ENCODE measurements at regions not wholly inside any gene's neighbourhood (a gene's known extent, or its start where the extent isn't known, plus 50 kb on each side); places are given as distances from the start of the nearest gene placed in this dataset.

DNA sequence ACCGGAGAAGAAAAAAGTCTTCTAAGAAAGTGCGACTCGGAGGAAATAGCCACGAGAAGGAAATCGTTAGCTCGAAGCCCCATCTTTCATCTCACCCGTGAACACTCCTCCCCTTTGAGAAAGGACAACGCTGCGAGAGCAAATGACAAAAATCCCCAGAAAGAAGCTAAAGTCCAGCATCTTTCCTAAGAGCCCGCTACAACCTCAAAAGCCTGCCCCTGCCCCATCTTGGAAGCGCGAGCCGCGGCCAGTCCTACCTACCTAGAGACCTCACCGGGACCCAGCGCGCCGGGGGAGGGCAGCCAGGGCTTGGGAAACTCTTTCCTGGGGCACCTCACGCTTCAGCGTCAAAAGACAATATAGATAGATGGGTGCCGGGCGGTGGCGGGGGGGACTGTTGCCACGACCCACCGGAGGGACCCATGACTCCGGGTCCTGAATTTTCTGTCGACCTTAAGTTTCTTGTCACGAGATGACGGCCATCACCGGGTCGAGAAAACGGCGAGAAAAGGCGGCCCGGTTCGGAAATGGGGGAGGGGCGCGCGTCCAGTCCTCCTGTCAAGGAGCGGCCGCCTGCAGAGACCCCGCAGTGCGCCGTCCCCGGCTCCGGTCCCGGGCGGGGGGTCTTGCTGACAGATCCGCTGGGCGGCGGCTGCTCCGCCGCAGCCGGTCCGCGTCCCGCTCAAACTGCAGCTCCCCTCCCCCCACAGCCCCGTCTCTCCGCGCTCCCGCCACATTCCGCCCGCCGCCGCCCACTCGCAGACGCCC, 65.9 kb downstream of the KCNRG start:
- Histone ChIP-seq H3K9me3 (ENCODE audit: control insufficient read depth, low read depth, low read length) (no peaks in the 10 kb centered on the region), H2BK120ac (ENCODE audit: low read depth, low read length, poor library complexity, severe bottlenecking) (no peak overlapping the region), H3K23ac (ENCODE audit: insufficient read length, low read depth, low read length) (no peak overlapping the region), H4K91ac (ENCODE audit: insufficient read length, low read depth, low read length) (no peak overlapping the region), H3K18ac (ENCODE audit: insufficient read length, low read depth, low read length) (peak overlapping the region; percentile 72), H3K4me1 (ENCODE audit: insufficient read depth, low read length) (no peaks in the 10 kb centered on the region), H4K5ac (ENCODE audit: insufficient read length, low read depth, low read length) (no peak overlapping the region), H3K27me3 (ENCODE audit: insufficient read depth, low read length) (no peaks in the 10 kb centered on the region), H3K79me1 (ENCODE audit: insufficient read depth, low read depth, low read length, poor library complexity, severe bottlenecking) (no peaks in the 10 kb centered on the region), H2BK20ac (ENCODE audit: low read depth, low read length, poor library complexity, severe bottlenecking) (no peak overlapping the region), H3T11ph (ENCODE audit: low read length) (no peak overlapping the region), H3K79me2 (ENCODE audit: insufficient read depth, low read length) (peaks cover 4% of the 10 kb centered on the region; the same call in 1 of the 2 replicates), H4K20me1 (ENCODE audit: control insufficient read depth, insufficient read depth, insufficient read length) (no peaks in the 10 kb centered on the region), H3K56ac (ENCODE audit: insufficient read length, low read depth, low read length) (no peak overlapping the region), H3K4ac (ENCODE audit: low read depth, low read length) (no peak overlapping the region), H3K4me2 (ENCODE audit: insufficient read depth, insufficient read length, low read length) (peak overlapping the region; percentile 84), H2AK5ac (ENCODE audit: insufficient read length, low read length) (no peak overlapping the region), H3K23me2 (ENCODE audit: insufficient read length, low read depth, low read length, poor library complexity, severe bottlenecking) (peaks cover 17% of the 10 kb centered on the region), H4K8ac (replicated peaks; ENCODE audit: insufficient read length, low read depth, low read length) (no peak overlapping the region), H2BK15ac (ENCODE audit: low read depth, low read length) (no peak overlapping the region), H2BK12ac (ENCODE audit: insufficient read length, low read depth, low read length) (no peak overlapping the region), H3K27ac (ENCODE audit: insufficient read length, low read depth, low read length) (peak overlapping the region; percentile 15), H3K14ac (ENCODE audit: insufficient read depth, low read length) (peak overlapping the region; percentile 42; the same call in 1 of the 2 replicates), H2AFZ (ENCODE audit: low read length) (no peak overlapping the region), H2BK5ac (ENCODE audit: insufficient read length, low read length) (no peak overlapping the region), H3K9ac (ENCODE audit: extremely low read depth, insufficient read length, low read length) (peak overlapping the region; percentile 71)
- Mint-ChIP-seq H3K4me3 (peak overlapping the region; percentile 98 to 99), H3K36me3 (ENCODE audit: insufficient read depth in 1 of 3, low read depth in 3 of 3) (no peaks in the 10 kb centered on the region; a peak in 1 of 7 replicates), H3K9me3 (no peaks in the 10 kb centered on the region; a peak in 1 of 5 replicates), H3K27me3 (ENCODE audit: low read depth) (peaks cover 5% of the 10 kb centered on the region; the same call in 1 of the 2 replicates), H3K4me1 (peaks cover 24 to 32% of the 10 kb centered on the region in 2 experiments), H3K27ac (peak overlapping the region; percentile 98 to 100 (median 99); a peak in 6 of 7 replicates)
- no CpG with 5 or more reads among the region's 67 CpGs for WGBS (ENCODE audit: extremely low coverage, insufficient read length, low lambda C conversion rate)
- TF ChIP-seq, protein P1, sequence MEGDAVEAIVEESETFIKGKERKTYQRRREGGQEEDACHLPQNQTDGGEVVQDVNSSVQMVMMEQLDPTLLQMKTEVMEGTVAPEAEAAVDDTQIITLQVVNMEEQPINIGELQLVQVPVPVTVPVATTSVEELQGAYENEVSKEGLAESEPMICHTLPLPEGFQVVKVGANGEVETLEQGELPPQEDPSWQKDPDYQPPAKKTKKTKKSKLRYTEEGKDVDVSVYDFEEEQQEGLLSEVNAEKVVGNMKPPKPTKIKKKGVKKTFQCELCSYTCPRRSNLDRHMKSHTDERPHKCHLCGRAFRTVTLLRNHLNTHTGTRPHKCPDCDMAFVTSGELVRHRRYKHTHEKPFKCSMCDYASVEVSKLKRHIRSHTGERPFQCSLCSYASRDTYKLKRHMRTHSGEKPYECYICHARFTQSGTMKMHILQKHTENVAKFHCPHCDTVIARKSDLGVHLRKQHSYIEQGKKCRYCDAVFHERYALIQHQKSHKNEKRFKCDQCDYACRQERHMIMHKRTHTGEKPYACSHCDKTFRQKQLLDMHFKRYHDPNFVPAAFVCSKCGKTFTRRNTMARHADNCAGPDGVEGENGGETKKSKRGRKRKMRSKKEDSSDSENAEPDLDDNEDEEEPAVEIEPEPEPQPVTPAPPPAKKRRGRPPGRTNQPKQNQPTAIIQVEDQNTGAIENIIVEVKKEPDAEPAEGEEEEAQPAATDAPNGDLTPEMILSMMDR (conservative IDR thresholded peaks at IDR 0.05): no peak
- peak; percentile 63 for DNase-seq

All from H9 (cell line).